Natural killer cell (primary cell): ENCODE measurements at regions not wholly inside any gene's neighbourhood (a gene's known extent, or its start where the extent isn't known, plus 50 kb on each side); places are given as distances from the start of the nearest gene placed in this dataset.

Experiments used
- ATAC-seq, 3 donors: fragments of 150-1000 bp in 2 of 3; fragments of 200-7000 bp in 1 of 3; cut with Tn5 transposase; 1 replicate in 1 of 3; 2 replicates in 2 of 3; pipeline ENCODE4 v1.10.0; 2021; ENCODE audit warnings: mild to moderate bottlenecking in 2 of 3, moderate library complexity in 2 of 3
- DNase-seq, 2 donors: peaks; one replicate each; pipeline versions ENCODE4 v3.0.0 to v3.0.0-alpha.2; 2013 to 2021; ENCODE audit warnings: mixed read lengths in 1 of 2
- H3K27ac ChIP-seq: one replicate; pipeline ENCODE4 v1.5.1; 2013; ENCODE audit warnings: mild to moderate bottlenecking, low read length
- H3K27me3 ChIP-seq: one replicate; pipeline ENCODE4 v1.6.1; 2013; ENCODE audit warnings: low read length; ENCODE audit not compliant: control insufficient read depth, insufficient read depth
- H3K36me3 ChIP-seq: one replicate; pipeline ENCODE4 v1.6.1; 2013; ENCODE audit warnings: low read length; ENCODE audit not compliant: control insufficient read depth, insufficient read depth
- H3K4me1 ChIP-seq: one replicate; pipeline ENCODE4 v1.6.1; 2013; ENCODE audit warnings: low read length; ENCODE audit not compliant: control insufficient read depth, insufficient read depth
- H3K4me3 ChIP-seq: one replicate; pipeline ENCODE4 v1.5.1; 2013; ENCODE audit warnings: low read length
- H3K9me3 ChIP-seq: one replicate; pipeline ENCODE4 v1.6.1; 2013; ENCODE audit warnings: low read length; ENCODE audit not compliant: control insufficient read depth, insufficient read depth
- H3K27ac Mint-ChIP-seq, 2 donors: one replicate each; pipeline ENCODE4 v1.8.0; 2022; ENCODE audit warnings: mild to moderate bottlenecking in 2 of 2, mixed read lengths in 2 of 2, moderate library complexity in 1 of 2
- H3K27me3 Mint-ChIP-seq, 2 donors: one replicate each; pipeline ENCODE4 v1.8.0; 2022; ENCODE audit warnings: low read depth in 2 of 2, mixed read lengths in 2 of 2
- H3K36me3 Mint-ChIP-seq: one replicate; pipeline ENCODE4 v1.8.0; 2022; ENCODE audit warnings: mixed read lengths
- H3K4me1 Mint-ChIP-seq, 2 donors: one replicate each; pipeline ENCODE4 v1.8.0; 2022; ENCODE audit warnings: mixed read lengths in 2 of 2
- H3K4me3 Mint-ChIP-seq: one replicate; pipeline ENCODE4 v1.8.0; 2022; ENCODE audit warnings: mild to moderate bottlenecking, moderate library complexity, mixed read lengths
- H3K9me3 Mint-ChIP-seq, 2 donors: one replicate each; pipeline ENCODE4 v1.8.0; 2022; ENCODE audit warnings: mixed read lengths in 2 of 2
- WGBS: methylation state at CpG from one replicate; pipeline ENCODE4 v1.1.7; 2013; ENCODE audit warnings: missing lambda C conversion rate; ENCODE audit not compliant: insufficient coverage; 5-methylcytosine and 5-hydroxymethylcytosine counted together
- intact Hi-C: fragments of 100-400 bp; cut with micrococcal nuclease; formaldehyde crosslinking; loops from one replicate; pipeline ENCODE4 v1.14.2; 2022
- TF ChIP-seq, protein P1 (sequence below): fragments of 200-600 bp; IDR thresholded peaks from one replicate; pipeline ENCODE4 v1.8.0; 2022; ENCODE audit warnings: antibody characterized with exemption

DNA sequence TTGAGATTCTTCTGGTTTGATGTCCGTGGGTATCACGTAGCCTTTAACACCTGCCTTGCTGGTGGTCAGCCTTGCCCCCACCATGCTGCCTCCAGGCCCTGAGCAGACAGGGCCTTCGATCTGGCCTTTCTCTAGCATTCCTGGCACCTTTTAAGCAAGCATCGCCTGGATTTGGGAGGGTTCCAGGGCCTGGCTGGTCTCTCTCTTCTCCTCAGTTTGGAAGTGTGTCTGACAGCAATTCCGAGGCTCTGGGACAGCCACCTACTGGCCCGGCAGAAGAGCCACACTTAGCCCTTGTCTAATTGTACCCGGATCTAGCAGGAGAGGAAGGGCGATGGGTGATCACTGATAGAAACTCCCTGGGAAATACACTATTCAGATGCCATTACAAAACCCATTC is 441.3 kb upstream of the MKI67 start:
- H3K4me3 ChIP-seq: no peak overlapping the region
- H3K4me1 Mint-ChIP-seq: no peaks in the 10 kb centered on the region
- H3K4me3 Mint-ChIP-seq: no peak overlapping the region
- H3K9me3 Mint-ChIP-seq: no peaks in the 10 kb centered on the region
- intact Hi-C loops: no loop called here
- no peaks in the 10 kb centered on the region for H3K36me3 ChIP-seq
- ATAC-seq (no peak), DNase-seq (no peak)
- no peaks in the 10 kb centered on the region for H3K9me3 ChIP-seq
- no peaks in the 10 kb centered on the region for H3K4me1 ChIP-seq
- H3K27me3 ChIP-seq: no peaks in the 10 kb centered on the region
- no peak overlapping the region for H3K27ac ChIP-seq
- TF ChIP-seq, protein P1, sequence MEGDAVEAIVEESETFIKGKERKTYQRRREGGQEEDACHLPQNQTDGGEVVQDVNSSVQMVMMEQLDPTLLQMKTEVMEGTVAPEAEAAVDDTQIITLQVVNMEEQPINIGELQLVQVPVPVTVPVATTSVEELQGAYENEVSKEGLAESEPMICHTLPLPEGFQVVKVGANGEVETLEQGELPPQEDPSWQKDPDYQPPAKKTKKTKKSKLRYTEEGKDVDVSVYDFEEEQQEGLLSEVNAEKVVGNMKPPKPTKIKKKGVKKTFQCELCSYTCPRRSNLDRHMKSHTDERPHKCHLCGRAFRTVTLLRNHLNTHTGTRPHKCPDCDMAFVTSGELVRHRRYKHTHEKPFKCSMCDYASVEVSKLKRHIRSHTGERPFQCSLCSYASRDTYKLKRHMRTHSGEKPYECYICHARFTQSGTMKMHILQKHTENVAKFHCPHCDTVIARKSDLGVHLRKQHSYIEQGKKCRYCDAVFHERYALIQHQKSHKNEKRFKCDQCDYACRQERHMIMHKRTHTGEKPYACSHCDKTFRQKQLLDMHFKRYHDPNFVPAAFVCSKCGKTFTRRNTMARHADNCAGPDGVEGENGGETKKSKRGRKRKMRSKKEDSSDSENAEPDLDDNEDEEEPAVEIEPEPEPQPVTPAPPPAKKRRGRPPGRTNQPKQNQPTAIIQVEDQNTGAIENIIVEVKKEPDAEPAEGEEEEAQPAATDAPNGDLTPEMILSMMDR: no peak
- no peaks in the 10 kb centered on the region for H3K36me3 Mint-ChIP-seq
- no peaks in the 10 kb centered on the region for H3K27me3 Mint-ChIP-seq
- H3K27ac Mint-ChIP-seq: no peak overlapping the region
- 75% methylated on average over 8 of the region's 8 CpGs for WGBS

DNA sequence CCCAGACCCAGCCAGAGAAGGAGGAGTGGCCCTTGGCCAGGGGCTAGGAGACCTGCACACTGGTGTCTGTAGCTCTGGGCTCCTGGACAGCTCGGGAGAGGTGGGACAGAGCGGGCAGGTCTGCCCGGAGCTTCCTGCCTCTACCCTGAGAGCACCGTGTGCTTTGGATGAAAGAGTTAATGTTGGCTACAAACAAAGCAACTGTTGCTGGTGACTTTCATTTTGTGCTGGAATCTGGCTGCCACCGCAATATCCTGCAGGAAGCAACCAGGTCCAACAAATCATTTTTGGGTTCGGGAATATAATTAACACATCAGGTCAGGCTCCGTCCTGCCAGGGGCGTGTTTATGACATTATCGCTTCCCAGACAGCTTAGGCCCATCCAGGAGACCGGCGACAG is 441.8 kb upstream of the MKI67 start:
- no peak overlapping the region for H3K27ac ChIP-seq
- no peaks in the 10 kb centered on the region for H3K27me3 ChIP-seq
- Mint-ChIP-seq H3K4me1 (no peaks in the 10 kb centered on the region), H3K27me3 (no peaks in the 10 kb centered on the region), H3K4me3 (no peak overlapping the region), H3K27ac (no peak overlapping the region), H3K36me3 (no peaks in the 10 kb centered on the region), H3K9me3 (no peaks in the 10 kb centered on the region)
- TF ChIP-seq, protein P1: no peak
- H3K9me3 ChIP-seq: no peaks in the 10 kb centered on the region
- no peak for DNase-seq
- no peaks in the 10 kb centered on the region for H3K36me3 ChIP-seq
- H3K4me1 ChIP-seq: no peaks in the 10 kb centered on the region
- WGBS: 80% methylated on average over 11 of the region's 11 CpGs
- ATAC-seq: no peak
- H3K4me3 ChIP-seq: no peak overlapping the region
- intact Hi-C loops: no loop called here

DNA sequence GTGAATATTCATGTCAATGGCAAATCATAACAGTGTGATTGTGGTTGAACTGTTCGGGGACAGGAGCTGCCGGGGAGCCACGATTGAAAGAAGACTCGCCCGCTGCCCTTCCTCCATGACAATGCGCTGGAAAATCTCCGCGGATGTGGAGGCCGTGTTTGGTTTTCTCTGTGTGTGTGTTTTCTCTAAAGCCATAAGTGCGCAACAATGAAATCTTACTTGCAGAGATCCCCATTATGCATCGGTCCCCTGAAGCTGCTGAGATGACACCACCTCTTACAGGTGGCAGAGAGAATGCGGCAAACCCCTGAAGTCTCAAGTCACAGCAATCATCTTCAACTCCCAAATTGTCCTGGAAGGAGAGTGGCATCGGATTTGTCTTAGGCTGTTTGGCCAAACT is 442.3 kb upstream of the MKI67 start:
- Histone ChIP-seq H3K36me3 (no peaks in the 10 kb centered on the region), H3K27me3 (no peaks in the 10 kb centered on the region), H3K27ac (no peak overlapping the region), H3K4me1 (no peaks in the 10 kb centered on the region), H3K9me3 (no peaks in the 10 kb centered on the region), H3K4me3 (no peak overlapping the region)
- H3K4me1 Mint-ChIP-seq: no peaks in the 10 kb centered on the region
- intact Hi-C loops: no loop called here
- H3K36me3 Mint-ChIP-seq: no peaks in the 10 kb centered on the region
- TF ChIP-seq, protein P1: no peak
- ATAC-seq (no peak), DNase-seq (no peak)
- H3K27me3 Mint-ChIP-seq: no peaks in the 10 kb centered on the region
- H3K27ac Mint-ChIP-seq: no peak overlapping the region
- H3K4me3 Mint-ChIP-seq: no peak overlapping the region
- H3K9me3 Mint-ChIP-seq: no peaks in the 10 kb centered on the region
- 89% methylated on average over 13 of the region's 13 CpGs for WGBS
